CD4-positive, alpha-beta T cell treated with Interleukin-4 for 4 hours (primary cell): ENCODE measurements at regions not wholly inside any gene's neighbourhood (a gene's known extent, or its start where the extent isn't known, plus 50 kb on each side); places are given as distances from the start of the nearest gene placed in this dataset.
"Not testable (repeated sequence)": the region's sequence is repeated elsewhere in the genome, so short reads cannot be mapped to it uniquely, and the experiment has no call there.

Source experiments
- DNase-seq: peaks from one replicate; pipeline ENCODE4 v3.0.0-alpha.2; 2020

DNA sequence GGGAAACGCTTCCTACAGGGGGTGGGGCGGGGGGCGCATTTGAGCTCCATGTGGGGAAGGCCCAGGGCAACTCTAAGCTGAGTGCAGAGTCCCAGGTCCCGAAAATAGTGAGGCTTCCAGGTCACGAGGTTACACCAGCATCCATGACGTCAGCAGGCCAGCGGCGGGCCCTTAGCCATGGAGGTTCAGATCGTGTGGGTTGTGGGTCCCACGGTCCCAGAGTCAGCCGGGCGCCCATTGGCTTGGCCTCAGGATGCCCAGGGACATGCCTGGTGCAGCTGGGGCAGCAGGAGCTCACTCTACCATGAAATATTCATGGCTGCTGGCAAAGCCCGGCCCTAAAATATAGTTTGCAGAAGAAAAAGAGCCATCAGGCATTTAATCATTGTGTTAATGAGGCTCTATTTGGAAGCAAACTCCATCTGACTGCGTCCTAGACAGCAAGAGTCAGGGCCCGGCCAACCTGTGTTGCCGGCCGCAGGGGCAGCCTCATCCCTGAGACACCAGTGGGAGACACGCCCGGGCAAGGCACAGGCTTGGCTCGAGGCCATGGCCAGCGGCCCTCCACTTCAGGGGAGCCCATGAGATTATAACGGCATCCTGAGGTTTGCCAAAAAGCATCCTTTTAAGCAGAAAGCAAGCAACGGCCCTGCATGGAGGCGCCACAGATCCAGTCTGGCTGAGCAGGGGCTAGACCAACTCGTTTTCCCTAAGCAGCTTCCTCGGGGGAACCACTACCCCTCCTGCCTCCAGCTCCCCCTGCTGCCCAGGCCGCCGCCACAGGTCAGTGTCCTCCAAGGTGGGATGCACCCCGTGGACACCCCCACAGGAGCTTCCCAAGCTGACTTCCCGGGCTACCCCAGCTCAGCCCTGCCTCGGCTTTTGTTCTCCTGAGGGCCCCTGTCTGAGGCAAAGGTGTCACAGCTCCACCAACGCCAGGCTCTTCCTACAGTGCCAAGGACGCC, 108.9 kb upstream of the PPP1R26 start:
- DNase-seq, result no peak

DNA sequence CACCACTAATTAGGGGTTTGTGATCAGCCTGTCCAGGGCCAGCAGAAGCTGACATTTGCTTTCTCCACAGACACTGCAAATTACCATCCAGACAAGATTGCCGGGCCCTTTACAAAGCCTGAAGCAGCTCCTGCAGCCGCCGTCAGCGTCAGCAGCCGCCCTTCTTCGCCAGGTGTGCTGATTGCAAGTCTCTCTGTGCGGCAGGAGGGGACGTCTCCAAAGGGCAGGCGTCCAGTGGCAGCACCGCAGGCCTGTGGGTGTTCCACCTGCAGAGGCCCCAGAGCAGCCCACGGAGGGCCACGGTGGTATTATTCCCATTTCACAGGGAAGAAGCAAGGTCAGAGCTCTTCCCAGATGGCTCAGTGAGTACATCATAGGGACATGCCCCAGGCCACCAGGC, 108.0 kb upstream of the PPP1R26 start:
- DNase-seq, result no peak

DNA sequence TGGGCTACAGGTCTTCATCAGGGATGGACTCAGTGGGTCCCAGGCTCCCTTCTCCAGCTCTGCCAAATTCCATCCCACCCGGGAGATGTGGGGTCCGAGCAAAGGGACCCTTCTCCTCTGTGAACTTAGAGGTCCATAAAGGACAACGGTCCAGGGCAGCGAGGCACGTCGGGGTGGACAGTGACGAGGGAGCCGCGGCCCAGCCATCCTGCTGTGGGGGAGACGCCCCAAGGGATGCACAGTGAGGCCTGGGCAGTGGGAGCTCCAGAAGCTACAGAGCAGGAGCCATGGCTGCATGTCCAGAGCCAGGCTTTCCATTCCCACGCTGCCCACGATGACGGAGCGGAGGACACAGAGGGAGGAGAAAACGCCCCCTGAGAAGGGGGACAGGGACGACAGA, 107.5 kb upstream of the PPP1R26 start:
- no peak for DNase-seq

DNA sequence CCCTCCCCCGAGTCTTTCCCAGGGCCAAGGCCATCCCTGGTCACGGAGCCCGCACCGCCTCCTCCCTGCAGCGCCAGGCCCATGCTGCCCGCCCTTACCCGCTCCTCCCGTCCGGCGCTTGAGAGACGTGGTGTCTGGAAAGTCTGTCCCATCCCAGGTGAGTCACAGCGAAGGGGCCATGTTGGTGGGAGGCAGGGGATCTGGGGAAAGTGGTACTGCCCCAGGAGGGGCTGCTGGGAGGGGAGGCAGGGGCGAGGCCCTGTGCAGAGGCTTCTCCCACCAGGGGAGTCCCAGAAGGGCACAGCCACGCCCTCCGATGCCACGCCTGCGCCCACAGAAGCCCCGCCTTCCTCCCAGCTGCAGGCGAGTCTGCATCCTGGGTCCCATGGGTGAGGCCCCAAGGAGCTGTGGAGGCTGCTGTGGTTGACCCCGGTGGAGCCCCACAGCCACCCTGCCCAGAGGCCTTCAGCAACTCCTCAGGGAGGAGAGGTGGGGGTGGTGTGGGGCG, 107.0 kb upstream of the PPP1R26 start:
- DNase-seq, result no peak

DNA sequence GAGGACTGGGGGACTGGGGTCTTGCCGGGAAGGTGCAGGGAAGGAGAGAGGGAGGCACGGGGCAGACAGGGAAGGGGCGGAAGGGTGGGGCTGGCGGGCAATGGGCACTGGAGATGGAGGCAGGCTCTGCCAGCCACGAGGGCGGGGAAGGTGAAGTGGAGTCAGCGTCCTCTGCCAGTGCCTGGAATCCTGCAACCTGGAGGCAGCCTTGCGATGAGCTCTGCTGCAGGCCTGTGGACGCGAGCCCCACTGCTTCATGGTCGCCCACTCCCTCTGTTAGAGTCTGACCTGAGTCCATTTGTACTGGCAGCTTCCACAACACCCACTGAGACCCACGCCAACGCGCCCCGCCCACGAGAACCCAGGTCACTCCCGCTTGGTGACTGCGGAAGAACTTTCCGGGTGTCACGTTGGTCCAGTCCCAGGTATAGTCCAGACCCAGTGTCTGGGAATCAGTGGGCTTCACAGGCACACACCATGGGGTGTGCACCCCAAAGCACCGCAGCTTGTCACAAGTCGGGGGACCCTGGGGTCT, 106.4 kb upstream of the PPP1R26 start:
- no peak for DNase-seq

DNA sequence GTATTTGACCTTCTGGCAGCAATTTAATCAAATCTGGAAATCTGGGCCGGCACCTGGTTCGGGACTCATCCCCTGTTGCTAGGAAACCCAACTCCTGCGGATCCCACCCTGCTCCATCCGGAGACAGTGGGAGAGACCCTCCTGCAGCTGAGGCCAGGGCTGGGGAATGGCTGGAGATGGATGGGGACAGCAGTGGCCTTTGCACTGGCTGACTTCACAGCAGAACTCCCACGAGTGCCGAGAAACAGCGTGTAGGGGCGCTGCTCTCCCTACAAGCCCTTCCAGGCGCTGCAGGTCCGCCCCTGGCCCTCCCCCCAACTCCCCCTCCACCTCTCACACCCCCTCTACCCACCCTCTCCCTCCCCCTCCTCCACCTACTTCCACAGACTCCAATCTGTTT, 105.8 kb upstream of the PPP1R26 start:
- no peak for DNase-seq

DNA sequence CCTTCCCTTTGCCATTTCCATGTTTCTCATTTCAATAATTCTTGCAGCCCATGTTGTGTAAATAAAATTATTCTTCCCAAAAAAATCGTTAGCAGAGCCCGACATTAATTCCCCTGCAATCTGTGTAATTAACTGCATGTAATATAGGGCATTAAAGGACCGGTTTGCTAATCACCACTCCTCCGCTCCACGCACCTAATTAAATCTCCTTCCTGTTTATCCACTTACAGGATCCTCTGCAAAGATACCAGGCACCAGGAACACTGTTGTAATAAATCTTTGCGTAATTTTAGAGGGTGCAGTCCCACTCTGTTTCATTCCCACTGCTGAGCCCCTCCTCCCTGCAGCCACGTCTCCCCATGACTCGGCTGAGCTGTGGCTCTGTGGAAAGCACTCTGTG, 105.0 kb upstream of the PPP1R26 start:
- DNase-seq, result no peak

DNA sequence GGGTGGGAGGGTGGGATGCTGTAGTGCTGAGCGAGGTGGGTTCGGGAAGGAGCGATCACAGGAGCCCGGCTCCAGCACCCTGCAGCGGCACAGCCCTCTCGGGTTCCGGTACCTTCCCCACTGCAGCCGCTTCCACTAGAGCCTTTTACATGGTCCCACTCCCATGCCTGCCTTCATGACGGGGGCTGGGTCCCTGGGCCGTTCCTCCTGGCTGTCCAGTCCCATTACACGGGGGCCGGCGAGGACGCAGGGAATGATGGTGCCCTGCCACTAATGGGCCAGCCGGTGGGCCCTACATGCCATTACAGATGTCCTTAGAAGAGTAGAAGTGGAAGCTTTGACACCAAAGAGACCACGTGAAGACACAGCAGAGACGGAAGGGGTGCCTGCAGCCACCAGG, 104.6 kb upstream of the PPP1R26 start:
- DNase-seq, result no peak

DNA sequence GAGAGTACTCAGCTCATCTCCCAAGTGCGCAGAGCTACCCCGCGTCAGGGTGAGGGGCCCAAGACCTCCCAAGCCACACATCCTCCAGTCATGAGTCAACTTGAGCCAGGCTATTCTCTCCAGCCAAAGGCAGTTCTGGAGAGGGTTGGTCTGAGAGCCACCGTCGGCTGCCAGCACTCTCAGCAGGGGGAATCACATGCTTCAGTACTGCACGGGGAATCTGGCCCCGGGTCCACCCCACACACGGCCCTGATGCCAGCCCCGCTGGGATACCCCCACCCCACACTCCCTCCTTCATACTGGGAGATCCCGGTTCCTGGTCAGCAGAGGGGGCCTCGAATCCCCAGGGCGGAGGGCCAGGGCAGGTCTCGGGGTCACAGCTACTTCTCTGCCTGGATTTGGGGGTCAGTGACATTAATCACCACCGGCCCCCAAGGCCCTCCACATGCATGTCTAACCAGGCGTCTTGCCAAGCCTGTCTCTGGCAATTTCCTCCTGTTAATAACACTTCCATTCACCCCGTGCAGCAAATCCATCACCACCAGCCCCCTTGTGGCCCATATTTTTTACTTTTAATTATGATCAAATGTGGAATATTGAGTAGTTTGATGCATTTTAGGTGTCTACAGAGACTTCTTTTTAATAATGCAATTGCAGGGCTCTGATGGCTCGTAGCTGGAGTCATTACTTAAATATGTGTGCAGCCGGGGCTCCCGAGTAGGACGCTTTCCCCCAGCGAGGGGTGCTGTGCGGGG, 102.9 kb upstream of the PPP1R26 start:
- DNase-seq, result no peak

DNA sequence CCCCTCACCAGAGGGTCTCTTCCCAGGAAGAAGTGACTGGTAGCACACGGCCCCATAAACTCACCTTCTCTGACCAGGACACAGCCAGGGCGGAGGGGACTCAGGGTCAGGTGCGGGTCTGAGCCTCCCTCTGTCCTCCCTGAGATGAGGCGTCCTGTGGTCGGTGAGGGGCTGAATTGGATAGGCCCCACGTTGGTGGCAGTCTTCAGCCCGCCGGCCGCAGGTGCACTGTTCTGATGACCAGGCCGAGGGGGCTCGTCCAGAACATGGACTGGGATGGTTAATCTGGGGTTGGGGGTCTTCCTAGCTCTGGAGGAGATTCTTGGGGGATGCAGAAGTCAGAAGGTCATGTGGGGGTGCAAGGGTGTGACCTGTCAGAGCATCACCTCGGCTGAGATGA, 102.2 kb upstream of the PPP1R26 start:
- DNase-seq, result no peak

DNA sequence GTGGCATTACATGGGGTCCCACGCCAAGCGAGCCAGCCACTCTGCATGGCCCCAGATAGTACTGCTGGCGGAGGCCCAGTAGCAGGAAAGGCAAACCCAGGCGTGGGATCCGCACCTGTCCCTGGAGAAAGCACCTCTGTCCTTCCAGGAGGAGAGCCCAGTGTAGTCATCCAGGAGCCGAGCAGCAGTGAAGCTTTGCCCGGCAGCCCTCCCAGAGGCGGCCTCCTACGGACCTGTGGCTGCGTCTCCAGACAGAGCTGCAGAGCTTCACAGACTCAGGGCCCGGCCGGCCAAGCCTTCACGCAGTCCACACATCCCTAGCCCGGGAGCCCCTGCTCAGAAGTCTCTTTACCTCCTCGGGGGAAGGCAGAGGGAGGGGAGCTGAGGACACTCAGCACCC, 100.8 kb upstream of the PPP1R26 start:
- no peak for DNase-seq

DNA sequence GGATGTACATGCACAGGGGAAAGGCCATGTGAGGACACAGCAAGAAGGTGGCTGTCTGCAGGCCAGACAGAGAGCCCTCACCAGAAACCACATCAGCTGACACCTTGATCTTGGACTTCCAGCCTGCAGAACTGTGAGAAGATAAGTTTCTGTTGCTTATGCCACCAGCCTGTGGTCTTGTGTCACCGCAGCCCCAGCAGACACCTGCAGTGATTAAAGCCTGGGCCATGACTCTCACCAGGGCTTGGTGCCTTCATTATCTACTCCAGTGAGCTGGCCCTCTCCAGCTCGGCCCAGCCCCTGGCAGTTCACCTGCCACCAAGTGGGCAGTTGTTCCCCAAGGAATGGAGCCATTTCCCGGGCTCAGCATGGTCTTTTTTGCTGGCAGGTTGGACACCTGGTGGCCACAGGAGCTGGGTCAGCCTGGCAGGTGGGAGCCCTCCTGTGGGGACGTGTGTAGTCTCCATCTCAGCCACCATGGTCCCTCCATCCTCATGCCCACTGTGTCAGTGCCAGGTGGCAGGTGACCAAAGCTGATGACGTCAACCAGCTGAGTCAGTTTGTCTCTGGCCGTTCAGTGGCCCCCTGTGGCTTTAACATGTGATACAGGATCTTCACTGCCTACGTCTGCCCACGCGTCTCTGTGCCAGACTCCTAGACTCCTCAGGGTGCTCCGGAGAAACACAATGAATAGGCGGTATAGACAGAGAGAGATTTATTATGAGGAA, 99.9 kb upstream of the PPP1R26 start:
- no peak for DNase-seq

DNA sequence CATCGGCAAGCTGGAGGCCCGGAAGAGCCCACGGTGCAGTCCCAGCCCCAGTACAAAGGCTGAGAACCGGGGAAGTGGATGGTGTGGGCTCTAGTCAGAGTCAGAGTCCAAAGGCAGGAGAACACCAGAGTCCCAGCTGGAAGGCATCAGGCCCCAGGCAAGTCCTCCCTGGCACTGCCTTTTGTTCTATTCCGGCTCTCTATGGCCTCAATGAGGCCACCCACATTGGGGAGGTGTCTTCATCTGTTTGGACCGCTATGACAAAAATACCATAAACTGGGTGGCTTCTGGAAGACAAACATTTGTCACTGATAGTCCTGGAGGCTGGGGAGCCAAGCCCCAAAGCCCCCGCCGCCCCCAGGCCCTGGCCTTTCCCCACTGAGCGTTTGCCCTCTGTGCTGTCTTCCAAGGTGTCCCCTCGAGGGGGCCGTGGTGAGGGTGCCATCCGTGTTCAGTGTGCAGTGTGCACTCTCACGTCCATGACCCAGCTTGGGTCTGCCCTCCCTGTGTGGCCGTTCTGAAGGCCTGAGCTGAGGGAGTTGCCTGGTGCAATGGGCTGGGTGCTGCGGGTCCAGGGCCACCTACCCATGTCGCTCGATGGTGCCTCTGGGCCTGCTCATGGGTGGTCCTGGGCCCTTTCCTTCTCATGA, 99.1 kb upstream of the PPP1R26 start:
- DNase-seq, result no peak

DNA sequence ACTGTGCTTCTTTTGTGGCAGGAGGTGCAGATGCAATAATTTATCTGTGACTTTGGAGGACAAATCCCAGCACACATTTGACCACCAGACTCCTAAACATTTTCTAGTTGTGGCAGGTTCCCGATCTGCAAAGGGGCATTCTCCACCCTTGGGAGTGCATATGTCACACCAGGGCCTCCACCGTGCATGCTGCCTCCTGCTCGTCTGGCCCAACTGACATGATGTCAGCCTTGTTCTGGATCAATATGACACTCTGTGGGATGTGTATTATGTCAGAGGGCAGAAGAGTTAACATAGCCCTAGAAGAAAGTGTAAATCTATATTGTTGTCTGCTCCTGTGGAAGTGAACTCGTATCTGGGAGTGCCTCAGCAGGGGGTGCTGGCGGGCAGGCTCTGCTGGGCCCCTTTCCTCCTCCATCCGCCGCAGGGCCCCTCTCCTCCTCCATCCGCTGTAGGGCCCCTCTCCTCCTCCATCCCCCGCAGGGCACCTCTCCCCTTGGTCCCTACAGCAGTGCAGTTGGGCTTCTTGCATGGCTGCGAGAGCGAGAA, 97.7 kb upstream of the PPP1R26 start:
- DNase-seq, result no peak

DNA sequence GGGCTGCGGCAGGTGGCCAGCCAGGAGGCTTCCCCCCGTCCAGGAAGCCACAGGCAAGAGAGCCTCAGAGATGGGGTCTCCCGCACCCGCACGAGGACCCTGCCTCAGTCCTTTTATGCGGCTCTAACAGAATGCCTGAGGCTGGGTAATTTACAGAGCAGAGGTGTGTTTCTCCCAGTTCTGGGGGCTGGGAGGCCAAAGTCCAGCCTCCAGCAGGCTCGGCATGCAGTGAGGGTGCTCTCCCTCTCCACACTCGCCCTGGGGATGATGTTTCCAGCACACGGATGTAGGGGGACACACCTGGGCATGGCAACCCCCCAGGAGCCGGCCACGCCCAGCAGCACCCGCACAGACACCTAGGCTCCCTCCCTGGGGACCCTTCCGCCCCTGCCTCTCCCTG, 95.4 kb upstream of the PPP1R26 start:
- no peak for DNase-seq

DNA sequence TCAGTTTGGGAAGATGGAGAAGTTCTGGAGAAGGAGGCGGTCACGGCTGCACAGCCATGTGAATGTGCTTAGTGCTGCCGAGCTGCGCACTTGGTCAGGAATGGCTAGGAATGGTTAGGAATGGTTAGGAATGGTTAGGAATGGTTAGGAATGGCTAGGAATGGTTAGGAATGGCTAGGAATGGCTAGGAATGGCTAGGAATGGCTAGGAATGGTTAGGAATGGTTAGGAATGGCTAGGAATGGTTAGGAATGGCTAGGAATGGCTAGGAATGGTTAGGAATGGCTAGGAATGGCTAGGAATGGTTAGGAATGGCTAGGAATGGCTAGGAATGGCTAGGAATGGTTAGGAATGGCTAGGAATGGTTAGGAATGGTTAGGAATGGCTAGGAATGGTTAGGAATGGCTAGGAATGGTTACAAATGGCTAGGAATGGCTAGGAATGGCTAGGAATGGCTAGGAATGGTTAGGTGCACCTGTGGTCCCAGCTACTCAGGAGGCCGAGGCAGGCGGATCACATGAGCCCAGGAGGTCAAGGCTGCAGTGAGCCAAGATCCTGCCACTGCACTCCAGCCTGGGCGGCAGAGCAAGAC, 94.7 kb upstream of the PPP1R26 start:
- DNase-seq, result not testable (repeated sequence)

DNA sequence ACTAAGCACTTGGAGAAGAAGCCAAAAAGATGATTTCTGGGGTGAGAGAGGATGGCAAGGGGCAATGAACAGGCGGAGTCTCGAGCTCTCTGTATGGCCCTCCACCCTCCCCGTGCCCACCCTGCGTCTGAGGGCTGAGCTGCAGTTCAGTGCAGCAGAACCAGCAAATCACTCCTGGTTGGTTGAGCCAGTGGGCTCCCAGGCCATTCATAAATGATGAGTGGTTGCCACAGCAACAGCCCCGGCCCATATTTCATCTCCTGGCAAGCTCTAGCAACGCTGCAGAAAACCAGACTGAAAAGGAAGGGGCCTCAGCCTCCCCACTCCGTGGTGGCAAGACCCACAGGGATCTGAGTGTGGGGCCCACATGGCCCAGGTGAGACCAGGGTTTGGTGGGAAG, 93.8 kb upstream of the PPP1R26 start:
- no peak for DNase-seq

DNA sequence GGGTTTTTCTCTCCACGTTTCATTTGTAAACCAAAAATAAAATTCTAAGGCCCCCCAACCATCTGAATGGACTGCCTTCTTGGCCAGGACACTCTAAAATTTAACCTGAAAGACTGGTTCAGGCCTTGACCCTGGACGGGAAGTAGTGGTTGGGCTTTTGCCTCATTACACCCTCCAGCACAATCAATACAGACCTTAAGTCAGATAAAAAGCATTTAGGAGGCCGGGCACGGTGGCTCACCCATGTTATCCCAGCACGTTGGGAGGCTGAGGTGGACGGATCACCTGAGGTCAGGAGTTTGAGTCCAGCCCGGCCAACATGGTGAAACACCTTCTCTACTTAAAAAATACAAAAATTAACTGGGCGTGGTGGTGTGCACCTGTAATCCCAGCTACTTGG, 91.6 kb upstream of the PPP1R26 start:
- no peak for DNase-seq

DNA sequence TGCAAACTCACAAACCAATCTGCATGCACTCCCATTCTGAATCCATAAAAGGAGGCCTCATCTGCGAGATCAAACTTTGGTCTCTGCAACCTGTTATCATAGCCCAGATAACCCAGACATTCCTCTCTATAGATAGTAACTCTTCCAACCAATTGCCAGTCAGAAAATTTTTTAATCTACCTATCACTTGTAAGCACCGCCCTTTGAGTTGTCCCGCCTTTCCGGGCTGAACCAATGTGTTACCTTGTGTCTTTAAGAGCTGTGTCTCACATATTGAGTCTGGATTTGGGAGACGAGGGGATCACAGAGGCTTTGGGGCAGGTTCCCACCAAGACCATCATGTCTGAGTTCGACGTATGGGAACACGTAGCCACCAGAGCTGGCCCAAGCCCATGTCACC, 91.1 kb upstream of the PPP1R26 start:
- no peak for DNase-seq

DNA sequence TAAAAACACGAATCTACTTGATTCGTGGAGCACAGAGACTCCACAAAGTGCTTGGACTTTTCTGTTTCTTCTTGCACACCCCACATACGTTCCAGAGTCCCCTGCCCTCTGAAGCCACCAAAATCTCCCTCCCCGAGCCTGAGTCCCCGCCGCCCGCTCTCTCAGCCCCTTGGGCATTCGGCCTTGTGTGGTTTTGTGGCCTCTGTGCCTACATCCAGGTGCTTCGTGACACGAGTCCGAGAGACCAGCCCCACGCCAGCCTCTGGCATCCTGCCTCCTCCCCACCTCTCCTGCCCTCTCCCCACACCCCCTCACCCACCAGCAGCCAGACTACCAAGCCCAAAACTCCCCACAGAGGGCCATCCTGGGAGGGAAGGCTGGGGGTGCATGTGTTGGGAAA, 87.8 kb upstream of the PPP1R26 start:
- no peak for DNase-seq

DNA sequence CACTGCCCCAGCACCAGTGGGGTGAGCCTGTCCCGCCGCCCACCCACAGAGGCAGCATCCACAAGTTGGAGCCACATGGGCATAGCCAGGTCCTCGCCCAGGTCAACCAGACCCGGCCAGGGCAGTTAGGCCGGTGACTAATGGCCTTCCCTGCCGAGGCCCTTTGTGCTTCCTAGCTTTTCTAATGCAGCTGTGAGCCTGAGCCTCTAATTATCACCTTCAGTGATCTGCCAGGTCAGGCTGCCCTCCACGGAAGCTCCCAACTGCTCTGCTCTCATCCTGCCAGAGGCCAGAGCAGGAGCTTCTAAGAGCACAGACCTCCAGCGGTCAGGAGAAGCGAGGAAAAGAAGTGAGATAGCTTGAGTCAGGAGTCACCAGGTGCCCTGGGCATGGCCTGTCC, 87.1 kb upstream of the PPP1R26 start:
- DNase-seq, result no peak

DNA sequence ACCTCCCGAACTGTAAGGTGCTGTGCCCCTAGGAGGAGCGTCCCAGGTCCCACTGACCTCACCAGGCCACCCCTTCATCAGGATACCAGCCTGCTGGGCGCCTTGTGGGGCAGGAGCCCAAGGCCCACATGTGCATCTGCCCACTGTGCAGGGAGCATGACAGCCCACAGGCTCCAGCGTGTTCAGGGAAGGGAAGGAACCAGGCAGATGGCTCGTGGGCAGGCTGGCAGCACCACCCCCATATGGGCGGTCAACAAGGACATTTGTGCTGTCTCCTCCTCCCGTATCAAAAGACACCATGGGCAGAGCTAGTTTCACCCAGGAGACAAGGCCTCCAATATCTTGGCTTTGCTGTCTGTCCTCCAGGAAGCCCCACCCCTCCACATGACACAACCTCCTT, 85.5 kb upstream of the PPP1R26 start:
- DNase-seq, result no peak
